NCI-H1417 (cell line): ENCODE measurements at regions not wholly inside any gene's neighbourhood (a gene's known extent, or its start where the extent isn't known, plus 50 kb on each side); places are given as distances from the start of the nearest gene placed in this dataset.

Source experiments
- DNase-seq, 3 experiments: peaks; one replicate each; lab custom pipeline; 2025; lab: John Stamatoyannopoulos, UW

- DNase-seq, result no peak
These were observed 52.1 kb upstream of the EIF3M start for GRCh38 chr11:32531528-32531927.

GRCh38 chr11:32529994-32530588, 53.5 kb upstream of the EIF3M start:
- no peak for DNase-seq

GRCh38 chr11:32527261-32528175, 56.1 kb upstream of the EIF3M start:
- no peak for DNase-seq

- DNase-seq, result no peak
These were observed 56.9 kb upstream of the EIF3M start for GRCh38 chr11:32526760-32527159.

GRCh38 chr11:32511926-32512325, 71.7 kb upstream of the EIF3M start:
- DNase-seq, result no peak

GRCh38 chr11:32510039-32510438, 73.6 kb upstream of the EIF3M start:
- DNase-seq, result no peak

GRCh38 chr11:32508780-32509179, 73.4 kb upstream of the WT1 start:
- no peak for DNase-seq

- no peak for DNase-seq
These were observed 64.7 kb upstream of the WT1 start for GRCh38 chr11:32500001-32500400.

- peak in 2 of 3 experiments; percentile 15 to 51 for DNase-seq
These were observed 62.6 kb upstream of the WT1 start for GRCh38 chr11:32497951-32498350.

- no peak for DNase-seq
These were observed 59.3 kb upstream of the WT1 start for GRCh38 chr11:32494629-32495028.

GRCh38 chr11:32489464-32489863, 54.1 kb upstream of the WT1 start:
- no peak for DNase-seq

GRCh38 chr11:32487270-32487669, 51.9 kb upstream of the WT1 start:
- DNase-seq, result no peak

- DNase-seq, result no peak
These were observed 50.4 kb upstream of the WT1 start for GRCh38 chr11:32485733-32486132.
